GM21737 (cell line): ENCODE measurements at regions not wholly inside any gene's neighbourhood (a gene's known extent, or its start where the extent isn't known, plus 50 kb on each side); places are given as distances from the start of the nearest gene placed in this dataset.

Experiments
- ATAC-seq: cut with Tn5 transposase; IDR thresholded peaks from one replicate; pipeline ENCODE4 v1.9.1; 2021; ENCODE audit warnings: mild to moderate bottlenecking, moderate library complexity; ENCODE audit not compliant: unreplicated experiment

DNA sequence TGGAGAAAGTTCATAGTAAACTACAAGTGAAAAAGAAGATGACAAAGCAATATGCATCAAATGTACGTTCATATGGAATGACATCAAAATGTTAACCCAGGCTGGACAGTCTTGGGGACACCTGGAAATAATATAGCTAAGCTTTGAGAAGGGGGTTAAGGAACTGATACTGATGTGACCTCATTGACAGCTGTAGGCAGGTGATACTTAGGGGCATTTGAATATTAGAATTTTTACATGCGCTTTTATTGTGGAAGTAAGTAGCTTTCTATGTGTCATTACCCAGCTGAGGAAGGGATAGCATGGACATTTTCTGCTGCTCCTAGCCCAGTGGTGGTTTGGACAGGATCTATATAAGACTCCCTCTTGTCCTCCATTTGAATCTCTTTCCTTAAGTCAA lies 299.7 kb downstream of the CWC27 start:
- peak; percentile 35 for ATAC-seq

DNA sequence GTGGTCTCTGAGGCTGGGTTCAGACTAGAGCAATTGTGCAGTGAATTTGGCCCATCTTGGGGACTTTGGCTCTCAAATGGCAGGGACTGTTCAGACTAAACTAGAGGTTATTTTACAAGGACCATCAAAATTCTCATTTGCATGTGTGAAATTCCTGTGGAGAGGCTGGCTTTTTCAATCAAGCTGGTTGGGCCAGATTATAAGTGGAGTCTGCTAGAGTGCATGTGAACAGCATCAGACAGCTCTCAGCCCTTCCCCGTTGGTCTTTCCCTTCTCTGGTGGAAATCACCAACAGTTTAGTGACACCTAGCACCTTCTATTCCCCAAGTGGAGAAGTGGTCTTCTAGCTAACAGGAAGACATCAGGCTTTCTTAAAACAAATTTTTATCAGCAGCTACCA lies 301.3 kb downstream of the CWC27 start:
- no peak for ATAC-seq

DNA sequence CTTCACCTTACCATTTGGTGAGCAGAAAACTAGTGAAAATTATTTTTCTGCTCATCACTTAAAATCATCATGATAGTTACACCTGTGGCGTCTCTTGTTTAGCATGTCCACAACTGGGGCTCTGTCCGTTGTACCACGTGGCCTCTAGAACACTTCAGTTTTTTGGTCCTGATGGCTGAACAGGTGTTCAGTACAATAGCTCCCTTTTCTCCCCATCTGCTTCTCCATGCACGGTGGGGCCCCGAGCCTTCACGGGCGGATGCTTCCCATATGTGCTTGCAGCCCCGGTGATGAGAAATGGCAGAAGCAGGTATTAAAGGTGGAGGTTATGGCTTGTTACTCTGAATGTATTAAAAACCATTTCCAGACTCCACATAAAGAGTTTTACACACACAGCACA lies 304.1 kb downstream of the CWC27 start:
- ATAC-seq, result no peak

DNA sequence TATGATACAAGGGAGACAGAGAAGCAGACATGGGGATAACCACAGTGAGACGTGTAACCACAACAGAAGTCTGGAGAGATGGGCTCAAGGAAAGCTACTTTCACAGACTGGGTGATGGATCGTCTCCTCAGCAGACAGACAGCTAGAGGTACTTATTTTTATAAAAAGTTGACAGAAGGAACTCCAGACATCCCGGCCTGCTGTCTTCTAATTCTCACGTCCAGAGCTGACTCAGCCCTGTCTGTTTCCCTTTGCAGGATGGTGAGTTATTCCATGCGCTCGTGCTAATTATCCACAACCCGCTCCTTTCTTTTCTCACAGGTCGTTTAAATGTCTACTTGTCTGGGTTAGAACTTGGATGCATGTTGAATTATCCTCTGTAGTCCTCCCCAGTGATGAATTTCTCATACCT lies 304.5 kb downstream of the CWC27 start:
- no peak for ATAC-seq

DNA sequence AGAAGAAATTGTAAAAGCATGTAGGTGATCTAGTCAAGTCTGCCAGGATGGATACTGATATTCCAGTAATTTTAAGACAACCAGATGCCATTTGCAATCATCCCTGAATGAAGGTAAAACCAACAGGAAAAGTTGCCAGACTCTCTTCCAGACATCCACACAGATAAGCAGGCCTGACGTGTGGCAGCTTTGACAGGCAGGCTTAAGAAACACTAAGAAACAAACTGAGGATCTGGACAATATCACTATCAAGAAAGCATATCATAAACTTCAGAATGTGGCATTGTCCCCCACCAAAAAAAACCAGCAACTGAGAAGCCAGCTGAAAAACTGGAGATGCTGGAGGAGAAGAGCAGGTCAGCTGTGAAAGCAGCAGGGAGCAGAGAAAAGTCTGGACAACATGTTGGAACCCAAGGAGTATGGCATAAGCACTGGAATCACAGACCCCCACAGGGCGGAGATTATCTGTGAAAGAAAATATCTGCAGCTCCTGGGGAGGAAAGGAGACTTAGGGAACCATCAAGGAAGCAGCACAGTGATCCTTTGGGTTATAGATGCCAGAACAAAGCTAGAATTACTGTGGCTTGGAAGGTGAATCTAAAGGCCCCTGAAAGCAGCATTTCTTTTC lies 307.0 kb downstream of the CWC27 start:
- ATAC-seq, result no peak

DNA sequence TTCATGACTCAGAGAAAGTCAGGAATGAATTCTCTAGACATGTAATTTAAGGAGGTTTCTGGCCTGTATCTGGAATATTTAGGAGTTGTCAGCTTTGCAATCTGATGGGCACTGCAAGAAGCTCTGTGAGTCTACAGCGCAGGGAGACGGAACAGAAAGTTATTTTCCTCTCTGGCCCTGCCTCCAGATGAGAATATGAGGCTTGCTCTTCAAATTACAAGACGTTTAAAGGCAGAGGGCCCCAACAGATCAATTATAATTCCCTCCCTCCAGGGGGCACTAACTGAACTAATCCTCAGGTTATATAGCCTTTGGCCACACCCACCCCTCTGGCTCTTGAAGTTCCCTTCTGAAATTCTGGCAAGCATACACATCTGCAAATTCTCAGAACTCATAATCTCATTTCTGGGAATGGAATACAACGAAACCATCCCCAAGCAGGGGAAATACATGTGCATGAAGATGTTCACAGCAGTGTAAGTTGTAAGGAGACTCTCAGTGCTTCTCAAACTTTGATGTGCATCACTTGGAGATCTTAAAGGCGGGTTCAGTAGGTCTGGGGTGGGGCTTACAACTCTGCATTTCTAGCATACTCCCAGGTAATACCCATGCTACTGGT lies 307.6 kb downstream of the CWC27 start:
- ATAC-seq, result no peak

DNA sequence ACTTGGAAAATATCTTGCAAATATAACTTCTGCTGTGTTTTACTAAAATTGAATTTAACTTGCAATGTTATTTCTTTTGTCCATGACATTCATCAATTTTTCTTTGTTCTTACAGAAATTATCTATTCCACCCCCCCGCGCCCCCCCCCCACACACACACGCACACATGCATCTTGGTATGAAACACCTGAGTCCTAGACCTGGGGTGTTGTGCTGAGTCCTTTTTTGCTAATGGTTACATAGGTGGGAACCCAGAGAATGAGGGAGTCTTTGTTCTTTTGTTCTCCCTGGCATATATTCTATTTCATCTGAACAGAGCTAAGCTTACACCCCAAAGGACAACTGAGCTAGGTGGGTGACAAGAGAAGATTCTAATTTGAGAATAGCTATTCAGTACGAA lies 308.9 kb downstream of the CWC27 start:
- no peak for ATAC-seq

DNA sequence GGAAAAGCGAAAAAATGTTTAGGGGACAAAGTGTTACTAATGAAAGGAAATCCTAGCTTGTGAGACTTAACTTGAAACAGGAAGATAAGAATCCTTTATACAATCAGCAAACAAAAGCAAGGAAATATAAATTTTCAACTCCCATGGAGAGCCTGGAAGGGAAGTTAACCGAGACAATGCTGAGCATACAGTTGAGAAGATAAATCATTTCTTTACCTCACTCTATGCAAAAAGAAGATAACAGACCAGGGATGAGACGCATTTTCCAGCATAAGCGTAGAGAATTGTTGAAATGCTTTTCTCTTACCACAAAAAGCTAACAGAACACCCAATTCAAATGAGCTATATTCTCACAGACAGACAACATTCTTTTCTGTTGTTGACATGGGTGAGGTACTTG lies 309.6 kb downstream of the CWC27 start:
- ATAC-seq, result no peak

DNA sequence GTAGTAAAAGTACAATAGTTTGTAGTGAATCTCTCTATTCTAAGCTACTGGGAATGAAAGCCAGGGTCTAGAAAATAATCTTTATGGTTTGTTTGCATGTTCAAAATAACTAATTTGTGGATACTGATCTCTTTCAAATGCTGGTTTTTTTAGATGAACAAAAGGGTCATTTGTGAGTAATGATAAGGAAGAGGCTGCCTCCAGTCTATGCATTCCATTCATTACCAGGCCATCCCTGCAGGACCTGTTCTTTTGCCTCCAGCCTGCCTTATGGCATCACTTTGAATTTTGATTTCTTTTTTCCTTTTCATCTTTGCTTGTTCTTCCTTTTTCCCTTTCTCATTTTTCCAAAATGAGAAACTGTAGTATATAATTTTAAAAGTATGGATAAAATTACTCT lies 312.3 kb downstream of the CWC27 start:
- ATAC-seq, result no peak

DNA sequence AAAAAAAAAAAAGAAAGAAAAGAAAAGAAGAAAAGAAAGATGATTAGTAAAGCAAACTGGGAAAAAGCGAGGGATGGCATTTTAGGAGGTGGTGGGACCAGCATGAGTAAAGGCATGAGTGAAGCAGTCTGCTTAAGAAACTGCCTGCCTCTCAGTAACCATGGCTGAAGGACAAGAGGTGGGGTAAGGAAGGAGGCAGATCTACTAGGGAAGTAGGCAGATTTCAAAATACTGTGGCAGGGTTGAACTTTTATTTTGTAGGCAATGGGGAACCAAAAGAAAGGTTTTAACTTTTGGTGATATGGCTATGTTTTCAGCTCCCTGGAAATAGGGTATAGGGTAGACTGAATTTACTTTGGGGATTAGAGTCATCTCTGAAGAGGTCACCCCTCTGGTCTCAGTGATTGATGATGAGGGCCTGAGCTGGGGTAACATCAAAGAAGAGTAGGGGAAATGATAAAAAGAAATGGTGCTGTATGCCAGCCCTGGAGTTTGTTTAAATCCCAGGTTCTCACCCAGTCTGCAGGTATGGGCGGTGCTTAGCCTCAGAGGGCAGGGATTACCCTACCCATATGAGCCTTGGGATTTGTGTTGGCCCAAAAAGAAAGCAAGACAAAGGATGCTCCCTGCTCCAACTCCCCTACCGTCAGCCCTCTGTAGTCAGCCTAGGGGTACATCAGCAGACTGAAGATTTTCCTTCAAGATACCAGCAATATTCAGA lies 316.2 kb downstream of the CWC27 start:
- ATAC-seq, result no peak

DNA sequence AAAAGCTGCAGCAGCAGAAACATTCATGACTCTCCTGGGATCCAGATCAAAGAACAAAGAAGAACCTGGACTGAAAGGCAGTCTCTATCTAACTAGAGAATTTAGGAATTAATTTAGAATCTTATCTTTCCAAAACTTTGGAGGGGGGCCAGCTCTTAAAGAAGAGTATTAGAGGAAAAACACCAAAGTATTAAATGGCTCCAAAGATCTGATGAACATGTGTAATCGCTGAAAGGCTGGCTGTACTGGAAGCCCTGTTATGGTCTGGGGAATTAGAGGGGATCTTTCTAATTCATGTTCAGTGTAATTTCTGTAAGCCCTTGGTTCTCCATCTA lies 316.8 kb downstream of the CWC27 start:
- no peak for ATAC-seq

DNA sequence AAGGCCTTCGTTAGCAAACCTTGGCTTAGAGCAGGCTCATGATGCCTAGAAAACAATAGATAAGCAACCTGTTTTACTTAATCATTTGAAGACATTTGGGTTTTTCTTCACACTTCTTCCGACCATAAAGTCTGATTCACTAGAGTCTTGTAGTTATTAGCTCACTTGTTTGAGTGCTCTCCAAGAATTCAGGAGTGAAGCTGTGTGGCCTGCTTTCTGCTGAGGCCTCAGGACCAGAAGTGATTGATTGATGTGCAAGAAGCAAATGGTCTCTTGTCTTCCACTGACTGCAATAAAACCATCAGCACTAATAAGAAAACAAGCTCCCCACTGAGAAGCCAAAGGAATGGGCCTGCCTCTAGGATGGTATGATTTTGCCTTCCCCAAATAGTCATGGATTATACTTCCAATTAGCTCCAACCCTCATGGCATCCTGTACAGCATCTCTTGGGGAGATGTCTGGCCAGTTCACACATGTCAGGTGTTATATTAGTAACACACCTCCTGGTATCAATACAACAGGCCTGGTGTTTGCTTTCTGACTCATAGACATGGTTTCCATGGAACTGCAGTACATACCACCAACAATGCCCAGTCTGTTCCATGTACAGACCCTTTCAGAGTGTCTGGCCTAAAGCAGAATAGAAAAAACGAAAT lies 317.6 kb downstream of the CWC27 start:
- no peak for ATAC-seq

DNA sequence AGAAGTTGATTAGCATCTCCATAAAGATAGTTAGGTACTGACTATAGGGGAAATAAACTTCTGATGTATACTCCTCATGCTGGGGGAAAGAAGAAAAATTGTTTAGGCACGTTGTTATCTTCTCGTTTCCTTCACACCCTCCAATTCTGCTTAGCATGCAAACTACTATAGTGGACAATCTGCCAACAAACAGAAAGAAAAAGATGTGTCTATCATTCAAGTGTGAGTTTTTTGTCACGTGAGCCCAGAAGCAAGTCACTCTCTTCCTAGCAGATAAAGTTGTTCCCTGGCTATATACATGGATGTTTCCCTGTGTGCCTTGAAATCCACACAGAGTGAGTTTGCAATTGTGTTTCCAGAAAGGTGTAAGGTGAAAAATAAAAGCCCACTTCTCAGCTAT lies 318.4 kb downstream of the CWC27 start:
- ATAC-seq, result no peak

DNA sequence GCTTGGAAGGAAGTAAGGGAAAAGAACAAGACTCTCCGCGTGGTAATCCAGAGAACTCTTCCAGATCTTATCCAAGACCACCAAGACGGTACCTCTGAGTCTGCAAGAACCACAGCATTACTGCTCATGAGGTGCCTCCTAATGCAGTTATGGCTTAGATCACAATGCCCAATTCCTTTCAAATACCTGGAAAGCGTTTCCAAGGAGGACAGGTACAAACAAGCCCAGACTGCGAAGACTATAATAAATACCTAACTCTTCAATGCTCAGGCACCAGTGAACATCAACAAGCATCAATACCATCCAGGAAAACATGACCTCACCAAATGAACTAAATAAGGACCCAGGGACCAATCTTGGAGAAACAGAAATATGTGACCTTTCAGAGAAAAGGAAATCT lies 325.5 kb downstream of the CWC27 start:
- no peak for ATAC-seq

DNA sequence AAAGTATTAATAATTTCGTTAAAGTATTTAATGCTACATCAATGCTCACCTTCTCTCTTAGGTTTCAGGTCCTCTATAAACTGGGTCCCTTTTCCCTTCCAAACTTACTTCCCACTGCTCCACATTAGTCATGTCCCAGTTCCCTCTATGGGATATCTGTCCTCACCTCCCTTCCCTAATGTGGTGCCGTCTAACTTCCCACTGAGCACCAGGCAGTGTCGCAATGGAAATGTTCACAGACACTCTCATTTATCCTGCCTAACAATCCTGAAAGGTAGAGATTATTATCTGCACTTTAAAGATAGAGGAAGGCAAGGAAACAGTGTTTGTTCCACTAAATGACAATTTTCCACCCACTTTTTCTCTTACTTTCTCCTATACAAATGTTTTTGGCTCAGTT lies 329.7 kb downstream of the CWC27 start:
- no peak for ATAC-seq
